KMS-11 (cell line): ENCODE measurements at regions not wholly inside any gene's neighbourhood (a gene's known extent, or its start where the extent isn't known, plus 50 kb on each side); places are given as distances from the start of the nearest gene placed in this dataset.

Experiments
- H2AFZ ChIP-seq: fragments of 200-600 bp; sonication (generic); 2 replicates; pipeline ENCODE4 v1.6.1; 2016; ENCODE audit warnings: antibody characterized with exemption, mixed run types, low read depth
- H3K27ac ChIP-seq: fragments of 200-600 bp; sonication (generic); 2 replicates; pipeline ENCODE4 v1.6.1; 2016; ENCODE audit warnings: mild to moderate bottlenecking, mixed run types
- H3K27me3 ChIP-seq: fragments of 200-600 bp; sonication (generic); 2 replicates; pipeline ENCODE4 v1.6.1; 2017; ENCODE audit warnings: mild to moderate bottlenecking, low read depth, mixed run types, moderate library complexity; ENCODE audit not compliant: insufficient read depth
- H3K36me3 ChIP-seq: fragments of 200-600 bp; sonication (generic); 2 replicates; pipeline ENCODE4 v1.6.1; 2017; ENCODE audit warnings: mild to moderate bottlenecking, mixed run types; ENCODE audit not compliant: insufficient read depth
- H3K4me1 ChIP-seq: fragments of 200-600 bp; sonication (generic); 2 replicates; pipeline ENCODE4 v1.6.1; 2016; ENCODE audit warnings: mild to moderate bottlenecking, low read depth, mixed run types; ENCODE audit not compliant: poor library complexity, severe bottlenecking
- H3K4me2 ChIP-seq: fragments of 200-600 bp; sonication (generic); 2 replicates; pipeline ENCODE4 v1.7.0; 2016; ENCODE audit warnings: mild to moderate bottlenecking, mixed run types
- H3K4me3 ChIP-seq: fragments of 200-600 bp; sonication (generic); IDR thresholded peaks from 2 replicates; pipeline ENCODE4 v1.6.1; 2017; ENCODE audit warnings: low read depth, low read length, mixed read lengths; ENCODE audit not compliant: insufficient read depth
- H3K79me2 ChIP-seq: fragments of 200-600 bp; sonication (generic); 2 replicates; pipeline ENCODE4 v1.6.1; 2016; ENCODE audit warnings: low read depth, mixed run types; ENCODE audit not compliant: insufficient read depth
- H3K9ac ChIP-seq: fragments of 200-600 bp; sonication (generic); 2 replicates; pipeline ENCODE4 v1.6.1; 2016; ENCODE audit warnings: mild to moderate bottlenecking, mixed run types
- H4K20me1 ChIP-seq: fragments of 200-600 bp; sonication (generic); 2 replicates; pipeline ENCODE4 v1.6.1; 2016; ENCODE audit warnings: mild to moderate bottlenecking, mixed run types; ENCODE audit not compliant: insufficient read depth
- CTCF ChIP-seq: fragments of 200-600 bp; sonication (generic); conservative IDR thresholded peaks from 2 replicates; pipeline ENCODE4 v1.6.1; 2017; ENCODE audit warnings: low read depth, mild to moderate bottlenecking, antibody characterized with exemption, low read length, moderate library complexity, mixed read lengths

- Histone ChIP-seq H3K4me3 (no peak overlapping the region), H4K20me1 (no peaks in the 10 kb centered on the region), H3K27ac (no peak overlapping the region), H3K4me1 (peaks cover 25% of the 10 kb centered on the region), H3K4me2 (no peak overlapping the region), H3K27me3 (no peaks in the 10 kb centered on the region), H3K9ac (no peak overlapping the region), H2AFZ (no peak overlapping the region), H3K79me2 (no peaks in the 10 kb centered on the region), H3K36me3 (no peaks in the 10 kb centered on the region)
- TF ChIP-seq CTCF = no peak
Observed at GRCh38 chr9:120038342-120038741, 541.6 kb downstream of the CDK5RAP2 start.

- no peaks in the 10 kb centered on the region for H3K79me2 ChIP-seq
- H3K4me3 ChIP-seq = no peak overlapping the region
- H3K4me1 ChIP-seq = no peaks in the 10 kb centered on the region
- no peaks in the 10 kb centered on the region for H3K27me3 ChIP-seq
- no peak overlapping the region for H2AFZ ChIP-seq
- H3K36me3 ChIP-seq = no peaks in the 10 kb centered on the region
- no peak overlapping the region for H3K9ac ChIP-seq
- no peaks in the 10 kb centered on the region for H4K20me1 ChIP-seq
- peak; percentile 39; the same call in 1 of the 2 replicates for TF ChIP-seq CTCF
- H3K27ac ChIP-seq = no peak overlapping the region
- H3K4me2 ChIP-seq = no peak overlapping the region
Observed at GRCh38 chr9:120032639-120033038, 547.3 kb downstream of the CDK5RAP2 start.

- Histone ChIP-seq H3K27ac (no peak overlapping the region), H3K9ac (no peak overlapping the region), H3K27me3 (no peaks in the 10 kb centered on the region), H3K79me2 (no peaks in the 10 kb centered on the region), H4K20me1 (no peaks in the 10 kb centered on the region), H3K4me2 (no peak overlapping the region), H3K36me3 (no peaks in the 10 kb centered on the region), H3K4me1 (no peaks in the 10 kb centered on the region), H3K4me3 (no peak overlapping the region), H2AFZ (no peak overlapping the region)
- TF ChIP-seq CTCF = no peak
Observed at GRCh38 chr9:120030847-120031246, 549.1 kb downstream of the CDK5RAP2 start.

- Histone ChIP-seq H3K79me2 (no peaks in the 10 kb centered on the region), H4K20me1 (no peaks in the 10 kb centered on the region), H3K36me3 (no peaks in the 10 kb centered on the region), H2AFZ (no peak overlapping the region), H3K9ac (no peak overlapping the region), H3K4me2 (no peak overlapping the region), H3K27me3 (no peaks in the 10 kb centered on the region), H3K4me3 (no peak overlapping the region), H3K27ac (no peak overlapping the region), H3K4me1 (no peaks in the 10 kb centered on the region)
- no peak for TF ChIP-seq CTCF
Observed at GRCh38 chr9:120018550-120018949, 561.4 kb downstream of the CDK5RAP2 start.
